Left forelimb (tissue), 1 donor: ENCODE measurements at regions not wholly inside any gene's neighbourhood (a gene's known extent, or its start where the extent isn't known, plus 50 kb on each side); places are given as distances from the start of the nearest gene placed in this dataset.
"Not testable (repeated sequence)": the region's sequence is repeated elsewhere in the genome, so short reads cannot be mapped to it uniquely, and the experiment has no call there.

Experiments used
- DNase-seq: peaks from one replicate; pipeline ENCODE4 v3.0.0-alpha.2; 2018; ENCODE audit warnings: low spot score

DNA sequence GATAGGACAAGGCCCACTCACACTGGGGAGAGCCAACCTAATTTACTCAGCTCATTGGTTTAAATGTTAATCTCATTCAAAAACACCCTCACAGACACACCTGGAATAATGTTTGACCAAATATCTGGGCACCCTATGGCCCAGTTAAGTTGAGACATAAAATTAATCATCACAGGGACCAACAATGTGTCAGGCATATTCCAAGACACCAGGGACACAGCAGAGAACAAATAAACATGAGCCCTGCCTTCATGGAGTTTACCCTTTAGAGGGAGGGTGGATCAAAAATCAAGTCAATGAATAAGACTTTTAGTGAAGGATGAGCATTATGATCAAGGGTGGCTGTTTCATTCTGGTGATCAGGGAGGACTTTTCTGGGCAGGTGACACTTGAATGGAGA, 98.7 kb upstream of the CHD6 start:
- no peak for DNase-seq

DNA sequence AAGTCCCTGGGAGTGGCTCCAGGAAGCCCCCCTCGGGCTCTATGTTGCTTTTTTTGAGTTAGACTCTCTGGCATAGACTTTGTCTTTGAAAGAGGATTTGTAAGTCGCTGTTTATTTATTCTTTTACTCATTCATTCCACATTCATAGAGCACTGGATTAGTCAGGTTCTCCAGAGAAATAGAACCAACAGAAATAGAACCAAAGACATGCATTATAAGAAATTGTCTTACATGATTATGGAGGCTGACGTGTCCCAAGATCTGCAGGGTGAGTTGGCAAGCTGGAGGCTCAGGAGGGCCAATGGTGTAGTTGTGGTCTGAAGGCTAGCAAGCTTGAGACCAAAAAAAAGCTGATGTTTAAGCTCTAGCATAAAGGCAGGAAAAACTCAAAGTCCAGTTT, 98.3 kb upstream of the CHD6 start:
- no peak for DNase-seq

DNA sequence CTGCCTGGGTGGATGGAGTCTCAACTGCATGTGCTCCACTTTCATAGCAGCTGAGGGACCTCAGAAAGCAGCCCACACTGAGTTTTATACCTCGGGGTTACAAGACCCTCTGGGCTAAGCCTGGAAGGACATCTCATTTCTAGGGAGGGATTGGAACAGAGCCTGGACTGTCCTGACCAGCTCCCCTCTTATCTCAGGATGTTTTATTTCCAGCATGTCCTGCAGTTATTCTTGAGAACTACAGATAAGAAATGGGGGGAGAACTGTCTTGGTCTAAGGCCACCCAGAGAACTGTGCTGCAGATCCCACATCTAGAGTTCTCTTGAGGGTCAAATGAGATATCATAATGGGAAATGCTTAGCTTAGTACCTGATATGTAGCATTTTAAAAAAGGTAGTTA, 97.3 kb upstream of the CHD6 start:
- DNase-seq: no peak

DNA sequence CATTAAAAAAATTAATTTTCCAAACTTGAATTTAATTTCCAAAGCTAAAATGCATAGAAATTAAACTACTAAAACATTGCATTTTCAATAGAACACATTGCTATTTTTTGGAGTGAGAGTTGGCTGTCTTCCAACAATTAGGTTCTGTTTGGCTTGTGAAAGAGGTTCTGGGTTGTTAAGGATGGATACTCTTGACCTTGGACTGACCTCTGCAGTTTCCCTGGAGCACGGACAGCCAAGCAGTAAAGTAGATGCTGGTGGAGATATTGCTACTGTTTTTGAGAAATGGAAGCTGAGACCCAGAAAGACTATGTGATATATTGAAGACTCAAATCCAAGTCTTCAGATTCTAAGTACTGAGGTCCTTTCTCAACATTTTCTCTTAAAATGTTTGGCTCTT, 95.9 kb upstream of the CHD6 start:
- no peak for DNase-seq

DNA sequence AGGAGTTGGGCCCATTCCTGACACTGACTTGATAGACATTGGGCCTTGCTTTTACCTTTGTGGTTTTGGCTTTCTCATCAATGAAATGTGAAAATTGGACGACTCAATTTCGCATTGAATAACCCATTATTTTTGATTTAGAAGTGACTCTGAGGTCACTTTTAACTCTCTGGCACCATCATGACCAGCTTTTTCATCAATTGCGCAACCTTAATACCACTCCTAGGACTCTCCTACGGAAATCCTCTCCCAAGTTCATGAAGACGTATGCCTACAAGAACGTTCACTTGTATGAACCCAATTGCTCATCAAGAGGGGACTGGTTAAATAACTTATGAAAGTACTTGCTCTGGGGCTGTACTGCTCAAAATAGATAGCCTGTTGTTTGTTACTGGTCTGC, 86.7 kb upstream of the CHD6 start:
- DNase-seq: no peak

DNA sequence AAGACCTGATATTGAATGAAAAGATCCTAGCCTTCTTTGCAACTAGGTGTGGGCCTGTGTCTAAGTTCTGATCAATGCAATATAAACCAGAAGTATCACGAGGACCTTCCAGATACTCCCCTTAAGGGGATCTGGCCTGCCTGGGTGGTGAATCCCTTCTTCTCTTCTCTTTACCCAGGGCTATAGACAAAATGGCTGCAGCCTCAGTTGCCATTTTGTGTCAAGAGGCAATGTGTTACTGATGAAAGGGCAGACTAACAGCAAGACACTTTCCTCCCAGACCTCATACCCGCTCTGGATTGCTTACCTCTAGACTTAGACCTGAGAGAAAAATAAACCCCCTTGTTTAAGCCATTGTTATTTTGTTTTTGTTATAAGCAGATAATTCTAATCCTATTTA, 84.5 kb upstream of the CHD6 start:
- DNase-seq: no peak

DNA sequence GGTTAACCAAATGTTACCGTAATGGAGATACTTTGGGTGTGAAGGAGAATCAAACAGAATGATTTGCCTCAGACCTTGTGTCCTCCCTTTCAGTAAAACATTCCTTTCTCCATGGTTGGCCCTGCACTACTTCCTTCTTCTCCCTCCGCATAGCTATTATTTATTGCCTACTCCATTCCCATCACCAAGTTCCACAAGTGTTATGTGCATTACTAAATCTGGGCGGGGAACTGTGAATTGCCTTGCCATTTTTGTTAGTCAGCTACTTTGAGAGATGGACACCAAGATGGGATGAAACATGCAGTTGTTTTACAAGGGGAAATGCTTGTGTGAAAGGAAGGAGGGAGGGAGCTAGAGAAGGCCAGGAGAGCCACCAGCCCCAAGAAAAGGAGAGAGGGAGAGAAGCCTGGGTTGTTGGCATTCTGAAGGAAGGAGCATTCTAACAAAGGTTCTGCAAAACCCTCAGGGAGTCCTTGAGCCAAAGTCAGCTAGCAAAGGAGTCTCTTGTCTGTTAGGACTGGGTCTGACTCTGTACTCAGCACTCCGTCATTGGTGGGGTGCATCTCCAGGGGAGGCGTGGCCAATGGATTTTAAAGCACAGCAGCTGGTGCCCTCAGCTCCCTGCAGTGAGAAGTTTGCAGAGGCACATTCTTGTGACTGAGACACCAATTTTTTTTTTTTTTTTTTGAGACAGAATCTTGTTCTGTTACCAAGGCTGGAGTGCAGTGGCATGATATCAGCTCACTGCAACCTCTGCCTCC, 83.6 kb upstream of the CHD6 start:
- DNase-seq: no peak

DNA sequence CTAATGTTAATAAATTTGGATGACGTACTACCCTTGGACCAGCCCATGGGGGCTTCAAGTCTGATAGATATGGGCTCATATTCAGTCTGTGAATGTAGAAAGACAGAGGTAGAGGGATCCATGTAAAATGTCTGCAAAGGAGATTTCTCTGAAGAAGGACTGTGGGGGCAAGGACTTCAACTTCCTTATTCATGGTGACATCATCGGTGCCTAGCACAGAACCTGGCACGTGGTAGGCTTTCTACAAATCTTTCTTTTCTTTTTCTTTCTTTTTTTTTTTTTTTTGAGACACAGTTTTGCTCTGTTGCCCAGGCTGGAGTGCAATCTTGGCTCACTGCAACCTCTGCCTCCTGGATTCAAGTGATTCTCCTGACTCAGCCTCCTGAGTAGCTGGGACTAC, 81.5 kb upstream of the CHD6 start:
- not testable (repeated sequence) for DNase-seq

DNA sequence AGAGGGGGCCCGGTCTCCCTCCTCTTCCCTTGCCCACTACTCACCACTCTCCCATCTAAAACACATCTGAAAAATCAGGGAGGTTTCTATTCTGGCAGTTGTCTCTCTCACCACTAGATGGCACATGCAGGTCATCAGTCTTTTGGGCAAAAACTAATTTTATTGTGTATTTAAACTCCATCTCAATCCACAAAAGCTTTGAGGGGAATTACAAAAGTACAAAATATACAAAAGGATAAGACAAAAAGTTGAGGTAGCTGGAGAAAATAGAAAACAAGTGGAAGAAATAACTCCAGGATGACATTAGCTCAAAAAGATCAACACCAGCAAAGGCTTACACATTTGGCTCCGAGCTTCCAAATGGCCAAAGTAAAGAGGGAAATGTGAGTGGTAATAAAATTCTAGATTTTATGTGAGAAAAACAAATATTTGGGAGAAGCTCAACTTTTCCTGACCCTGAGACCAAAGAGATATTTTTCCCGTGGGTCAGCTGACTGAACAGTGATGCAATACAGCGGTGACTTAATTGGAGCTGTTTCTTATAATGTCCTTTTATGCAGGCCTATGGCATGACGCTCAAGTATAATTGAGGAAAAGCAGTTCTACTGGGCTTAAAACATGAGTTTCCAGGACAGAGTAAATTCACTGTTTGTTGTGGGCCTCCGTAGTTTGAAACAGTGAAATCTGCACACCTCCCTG, 79.8 kb upstream of the CHD6 start:
- DNase-seq: no peak

DNA sequence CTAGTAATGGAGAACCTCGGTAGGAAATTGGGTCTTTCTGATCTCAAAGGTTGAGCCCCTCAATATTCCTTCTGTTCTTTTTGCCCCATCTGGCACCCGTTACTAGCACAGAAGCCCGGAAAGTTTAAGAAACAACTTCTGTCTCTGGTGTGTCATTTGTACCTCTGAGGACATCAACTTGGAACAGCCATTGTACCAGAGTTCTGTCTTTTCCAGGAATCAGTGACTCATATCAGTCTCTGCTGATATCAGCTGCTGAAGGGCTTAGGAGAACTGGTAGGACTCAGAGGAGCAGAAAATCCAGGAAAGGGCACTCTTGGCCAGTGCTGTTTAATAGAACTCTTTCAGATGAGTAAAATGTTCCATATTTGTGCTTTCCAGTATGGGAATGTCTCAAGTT, 78.3 kb upstream of the CHD6 start:
- no peak for DNase-seq

DNA sequence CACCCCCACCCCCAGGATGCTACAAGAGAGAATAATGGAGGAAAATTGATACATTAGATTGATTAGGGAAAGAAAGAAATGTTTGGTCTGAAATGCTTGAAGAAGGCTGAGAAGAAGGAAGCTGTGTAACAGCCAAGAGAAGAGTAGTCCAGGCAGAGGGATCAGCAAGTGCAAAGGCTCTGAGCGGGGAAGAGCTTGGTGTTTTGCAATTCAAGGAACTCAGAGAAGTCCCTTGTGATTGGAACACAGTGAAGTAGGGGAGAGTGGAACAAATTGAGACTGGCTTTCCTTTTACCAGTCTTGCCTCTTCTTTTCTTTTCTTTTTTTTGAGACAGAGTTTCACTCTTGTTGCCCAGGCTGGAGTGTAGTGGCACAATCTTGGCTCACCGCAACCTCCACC, 76.6 kb upstream of the CHD6 start:
- no peak for DNase-seq

DNA sequence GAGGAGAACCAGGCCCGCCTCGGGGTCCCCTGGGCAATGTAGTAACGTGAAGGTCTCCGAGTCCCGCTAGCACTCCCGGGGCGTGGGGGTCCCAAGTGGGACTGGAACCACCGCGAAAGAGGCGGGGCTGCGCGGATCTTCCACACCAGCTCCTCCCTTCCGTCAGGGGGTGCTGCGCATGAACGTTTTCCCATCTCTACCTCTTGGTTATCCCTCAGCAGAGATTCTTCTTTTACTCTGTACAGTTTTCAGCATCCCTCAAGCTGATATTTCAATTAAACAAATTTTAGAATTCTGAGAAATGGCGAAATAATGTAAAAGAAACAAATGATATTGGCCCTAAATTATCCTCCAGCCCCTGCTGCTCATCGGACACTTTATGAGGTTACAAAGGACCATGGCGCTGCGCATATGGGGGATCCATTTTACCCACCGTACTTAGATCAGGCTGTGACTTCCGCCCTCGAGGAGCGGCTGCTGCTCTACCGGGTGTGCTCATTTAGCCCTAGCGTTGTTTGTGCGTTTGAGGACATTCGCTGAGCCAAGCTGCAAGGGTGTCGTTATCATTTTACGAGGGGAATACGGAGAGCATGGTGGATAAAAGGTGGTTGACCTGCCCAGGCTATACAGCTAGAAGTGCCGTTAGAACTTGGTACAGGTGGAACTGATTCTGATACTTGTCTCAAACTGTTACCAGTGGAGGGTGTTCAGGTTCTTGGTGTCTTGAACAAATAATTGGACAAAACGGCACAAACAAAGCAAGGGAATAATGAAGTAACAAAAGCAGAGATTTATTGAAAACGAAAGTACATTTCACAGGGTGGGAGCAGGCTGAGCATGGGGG, 75.2 kb upstream of the CHD6 start:
- DNase-seq: peak; percentile 86

DNA sequence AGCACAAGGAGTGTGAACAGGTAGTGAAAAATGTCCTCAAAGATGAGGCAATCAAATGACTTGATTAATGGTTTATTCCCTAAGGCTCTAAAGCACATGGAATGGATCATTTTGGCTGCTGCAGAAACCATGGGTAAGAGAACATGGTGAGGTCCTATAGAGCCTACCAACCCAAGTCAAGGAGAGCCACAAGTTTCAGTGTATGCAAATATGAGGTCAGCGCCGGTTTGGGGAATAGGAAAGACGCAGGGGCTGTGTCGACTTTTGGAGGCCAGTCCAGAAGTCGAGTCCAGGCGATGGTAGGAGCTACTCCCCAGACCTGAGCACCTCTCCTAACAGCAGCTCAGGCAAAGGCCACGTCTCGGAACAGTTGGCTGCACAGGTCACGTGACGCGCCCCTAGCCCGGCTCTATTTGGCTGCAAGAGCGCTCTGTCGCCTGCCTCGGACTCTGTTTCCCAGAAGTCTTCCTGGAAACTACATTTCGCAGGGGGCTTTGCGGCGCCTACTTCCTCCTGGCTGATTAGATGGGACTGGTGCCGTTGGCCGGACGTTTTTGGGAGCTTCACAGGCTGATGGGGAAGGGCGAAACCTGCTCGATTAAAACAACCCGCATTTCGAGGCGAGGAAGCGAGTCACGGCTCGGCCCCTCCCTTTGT, 74.4 kb upstream of the CHD6 start:
- peak; percentile 86 for DNase-seq

DNA sequence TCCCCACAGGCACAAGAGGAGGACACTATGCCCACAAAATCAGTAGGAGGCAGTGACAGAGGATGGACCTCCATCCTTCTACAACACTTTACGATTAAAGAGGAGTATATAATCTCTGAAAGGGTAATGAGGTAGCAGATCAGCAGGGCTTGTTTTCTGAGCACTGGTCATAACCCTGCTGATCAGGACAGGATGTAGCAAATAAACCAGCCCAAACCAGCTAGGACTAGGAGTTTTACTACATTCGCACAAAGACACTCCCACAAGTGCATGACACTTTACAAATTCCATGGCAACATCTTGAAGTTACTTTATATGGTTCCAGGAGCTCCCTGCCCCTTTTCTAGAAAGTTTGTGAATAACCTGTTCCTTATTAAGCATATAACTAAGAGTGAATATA, 73.3 kb upstream of the CHD6 start:
- DNase-seq: no peak

DNA sequence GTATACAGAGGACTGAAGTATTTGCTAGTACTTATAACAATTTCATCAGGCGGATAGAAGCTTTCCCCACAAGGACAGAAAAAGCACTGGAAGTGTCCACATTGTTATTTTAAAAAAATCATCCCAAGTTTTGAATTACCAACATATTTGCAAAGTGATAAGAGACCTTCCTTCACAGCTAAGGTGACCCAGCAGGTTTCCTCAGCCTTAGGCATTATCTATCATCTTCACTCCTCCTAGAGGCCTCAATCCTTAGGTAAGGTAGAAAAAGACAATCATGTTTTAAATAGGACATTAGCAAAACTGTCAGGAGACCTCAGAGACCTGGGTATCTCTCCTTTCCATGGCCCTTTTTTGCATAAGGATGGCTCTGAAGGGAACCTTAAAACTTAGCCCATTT, 72.5 kb upstream of the CHD6 start:
- DNase-seq: no peak

DNA sequence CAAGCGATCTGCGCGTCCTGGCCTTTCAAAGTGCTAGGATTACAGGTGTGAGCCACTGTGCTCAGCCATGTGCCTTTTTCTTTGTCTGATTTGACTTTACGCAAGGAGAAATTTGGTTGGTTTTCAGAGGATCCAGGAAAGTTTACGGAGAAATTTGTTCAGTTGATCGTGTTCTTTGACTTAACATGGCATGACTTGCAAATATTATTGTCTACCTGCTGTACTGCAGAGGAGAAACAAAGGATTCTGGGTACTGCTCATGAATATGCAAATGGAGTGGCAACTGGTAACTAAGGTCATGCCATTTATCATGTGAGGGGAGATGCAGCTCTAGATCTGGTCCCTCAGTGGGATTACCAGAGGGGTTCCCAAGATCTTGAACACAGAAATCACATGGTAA, 68.8 kb upstream of the CHD6 start:
- no peak for DNase-seq

DNA sequence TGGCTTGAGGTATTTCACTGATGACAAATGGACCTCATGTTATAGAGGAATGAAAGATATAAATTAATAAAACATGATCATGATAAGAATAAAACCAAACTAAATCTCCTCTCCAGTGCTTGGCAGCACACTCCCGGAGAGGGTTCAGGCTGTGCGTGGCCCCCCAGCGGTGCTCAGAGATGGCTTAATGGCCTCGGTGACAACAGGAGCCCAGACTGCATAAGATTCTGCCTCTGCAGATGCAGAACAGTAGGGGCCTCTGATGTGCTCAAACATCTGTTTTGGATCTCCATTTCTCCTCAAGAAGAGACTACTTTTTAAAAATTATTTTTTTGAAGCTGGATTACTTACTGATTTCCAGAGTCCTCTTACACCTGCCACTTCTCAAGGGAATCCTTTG, 67.0 kb upstream of the CHD6 start:
- DNase-seq: not testable (repeated sequence)

DNA sequence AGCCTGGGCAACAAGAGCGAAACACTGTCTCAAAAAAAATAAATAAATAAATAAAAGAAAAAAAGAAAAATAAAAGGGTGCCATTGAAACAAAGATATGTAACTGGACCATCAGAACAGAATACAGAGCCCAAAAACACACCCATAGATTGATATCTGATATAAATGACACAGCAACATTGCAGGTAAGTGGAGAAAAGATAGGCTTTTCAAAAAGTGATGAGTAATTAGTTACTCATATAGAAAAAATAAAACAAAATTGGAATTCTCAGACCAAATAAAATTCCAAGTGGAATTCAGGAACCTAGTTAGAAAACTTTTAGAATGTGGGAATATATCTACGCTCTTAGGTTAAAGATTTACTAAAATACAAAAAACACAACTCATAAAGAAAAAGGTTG, 60.6 kb upstream of the CHD6 start:
- DNase-seq: no peak

DNA sequence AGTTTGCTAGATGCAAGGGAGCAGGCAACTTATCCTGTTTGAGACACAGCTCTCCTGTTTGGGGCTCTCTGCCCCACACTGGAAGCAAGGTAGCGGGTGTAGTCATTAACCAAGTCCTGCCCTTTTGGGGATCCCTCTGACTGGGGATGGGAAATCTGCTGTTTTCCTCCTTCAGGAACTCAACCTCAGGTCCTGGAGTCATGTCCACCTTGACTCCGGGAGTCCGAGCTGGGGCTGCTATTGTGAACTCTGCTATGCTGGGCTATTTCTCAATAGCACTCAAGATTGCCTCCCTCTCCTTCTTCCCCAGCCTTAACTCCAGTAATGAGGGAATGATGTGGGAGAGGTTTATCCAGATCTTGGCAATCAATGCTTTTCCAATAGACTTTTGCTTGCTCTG, 54.1 kb upstream of the CHD6 start:
- no peak for DNase-seq

DNA sequence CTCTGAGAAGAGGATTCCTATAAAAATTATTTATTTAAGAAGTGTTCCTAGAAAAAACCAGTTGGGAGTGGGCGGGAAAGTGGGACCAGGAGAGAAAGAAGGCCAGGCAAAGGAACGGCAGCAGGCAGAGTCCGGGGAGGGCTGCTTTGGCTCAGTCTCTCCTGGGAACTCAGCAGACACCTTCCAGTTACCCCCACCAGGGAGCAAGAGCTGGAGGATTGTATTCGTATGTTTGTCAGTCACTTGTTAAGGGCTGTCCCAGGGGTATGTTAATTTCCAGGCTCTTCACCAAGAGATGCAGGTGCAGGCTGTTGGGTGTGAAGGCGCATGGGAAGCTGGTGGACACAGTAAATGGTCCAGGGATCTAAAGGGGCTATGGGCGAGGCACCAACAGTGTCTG, 53.0 kb upstream of the CHD6 start:
- DNase-seq: no peak

DNA sequence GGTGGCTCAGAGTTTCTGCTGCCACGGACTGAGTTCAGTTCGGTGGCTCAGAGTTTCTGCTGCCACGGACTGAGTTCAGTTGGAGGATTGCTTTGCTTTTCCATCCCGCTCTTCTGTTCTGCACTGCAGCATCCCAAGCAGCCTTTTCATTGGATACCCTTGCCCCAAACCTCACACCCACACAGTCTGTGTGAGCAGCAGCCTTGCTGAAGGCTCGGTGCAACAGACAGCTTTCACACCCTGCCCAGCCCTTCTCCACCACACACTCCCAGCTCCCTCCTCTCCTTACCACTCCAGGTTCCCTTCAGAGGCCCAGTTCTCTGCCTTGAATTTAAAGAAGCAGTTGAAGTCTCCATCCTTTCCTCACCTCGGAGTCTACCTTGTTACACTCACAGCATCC, 52.5 kb upstream of the CHD6 start:
- DNase-seq: no peak

DNA sequence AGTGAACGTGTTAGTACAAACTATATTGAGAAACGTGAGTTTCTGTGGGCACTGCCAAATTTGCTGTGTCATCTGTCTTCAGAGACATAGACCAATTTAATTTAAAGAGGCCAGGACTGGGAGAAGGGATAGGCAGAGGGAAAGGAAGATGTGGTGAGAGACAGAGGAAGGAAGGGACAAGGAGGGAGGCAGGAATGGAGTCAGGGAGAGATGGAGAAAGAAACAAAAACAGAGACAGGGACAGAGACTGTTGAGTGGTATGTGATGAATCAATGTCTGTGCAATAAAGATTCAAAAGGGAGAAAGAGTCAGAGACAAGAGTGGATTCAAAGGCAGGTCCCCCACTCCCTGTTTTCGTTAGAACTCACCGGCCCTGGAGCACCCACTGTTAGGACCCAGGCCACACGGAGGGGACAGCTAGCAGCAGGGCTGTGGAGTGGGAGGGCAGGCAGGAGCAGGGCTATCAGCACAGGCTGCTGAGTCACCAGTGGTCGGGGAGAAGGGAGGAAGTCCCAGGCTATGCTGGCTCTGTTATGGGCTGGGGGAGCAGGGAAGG, 51.6 kb upstream of the CHD6 start:
- DNase-seq: no peak
